Uterus (tissue), 3 donors: ENCODE measurements at regions not wholly inside any gene's neighbourhood (a gene's known extent, or its start where the extent isn't known, plus 50 kb on each side); places are given as distances from the start of the nearest gene placed in this dataset.

Experiments used
- DNase-seq, 2 donors: peaks; one replicate each; pipeline ENCODE4 v3.0.0-alpha.2; 2019 to 2020
- H3K27ac ChIP-seq, 2 donors: fragments of 200-600 bp; sonication (generic); 1 replicate in 1 of 2; 2 replicates in 1 of 2; pipeline ENCODE4 v1.5.1; 2016 to 2018
- H3K27me3 ChIP-seq, 2 donors: fragments of 200-600 bp; sonication (generic); one replicate each; pipeline ENCODE4 v1.5.1; 2018 to 2019; ENCODE audit warnings: control low read depth in 1 of 2
- H3K36me3 ChIP-seq, 2 donors: fragments of 200-600 bp; sonication (generic); one replicate each; pipeline ENCODE4 v1.5.1; 2019; ENCODE audit warnings: control low read depth in 1 of 2
- H3K4me1 ChIP-seq, 2 donors: fragments of 200-600 bp; sonication (generic); one replicate each; pipeline ENCODE4 v1.5.1; 2018 to 2019; ENCODE audit warnings: control low read depth in 1 of 2
- H3K4me3 ChIP-seq, 2 donors: fragments of 200-600 bp; sonication (generic); 1 replicate in 1 of 2; 2 replicates in 1 of 2; pipeline ENCODE4 v1.5.1; 2018 to 2019; ENCODE audit warnings: mild to moderate bottlenecking in 1 of 2
- H3K9me3 ChIP-seq, 2 donors: fragments of 200-600 bp; sonication (generic); one replicate each; pipeline ENCODE4 v1.5.1; 2019; ENCODE audit warnings: control low read depth in 1 of 2
- POLR2A ChIP-seq, 2 donors: fragments of 450-650 bp; IDR thresholded peaks; one replicate each; pipeline ENCODE4 v1.6.1; 2016; ENCODE audit warnings: antibody characterized with exemption in 2 of 2, mild to moderate bottlenecking in 1 of 2, moderate library complexity in 1 of 2
- intact Hi-C: fragments of 100-400 bp; cut with DNase I; formaldehyde crosslinking; loops from one replicate; pipeline ENCODE4 v1.15.1; 2023; ENCODE audit warnings: low total_unique reads
- TF ChIP-seq, protein P1 (sequence below), 4 experiments: fragments of 200-600 bp in 2 of 4; fragments of 450-650 bp in 2 of 4; sonication (generic) in 2 of 4; IDR thresholded peaks; one replicate each; pipeline ENCODE4 v1.5.1; 2016 to 2019; ENCODE audit warnings: antibody characterized with exemption in 4 of 4, mild to moderate bottlenecking in 2 of 4, moderate library complexity in 1 of 4
- donor health status: DM: yes; HTN: yes; CAD: no.

GRCh38 chr12:63325757-63326156, 174.8 kb upstream of the AVPR1A start:
- no peak for DNase-seq
- intact Hi-C loops: no loop called here
- Histone ChIP-seq H3K4me3 (no peak overlapping the region), H3K27me3 (no peaks in the 10 kb centered on the region), H3K27ac (no peak overlapping the region), H3K4me1 (no peaks in the 10 kb centered on the region), H3K36me3 (no peaks in the 10 kb centered on the region), H3K9me3 (no peaks in the 10 kb centered on the region)
- no peak for TF ChIP-seq POLR2A (IDR thresholded peaks at IDR 0.05)
- TF ChIP-seq, protein P1, sequence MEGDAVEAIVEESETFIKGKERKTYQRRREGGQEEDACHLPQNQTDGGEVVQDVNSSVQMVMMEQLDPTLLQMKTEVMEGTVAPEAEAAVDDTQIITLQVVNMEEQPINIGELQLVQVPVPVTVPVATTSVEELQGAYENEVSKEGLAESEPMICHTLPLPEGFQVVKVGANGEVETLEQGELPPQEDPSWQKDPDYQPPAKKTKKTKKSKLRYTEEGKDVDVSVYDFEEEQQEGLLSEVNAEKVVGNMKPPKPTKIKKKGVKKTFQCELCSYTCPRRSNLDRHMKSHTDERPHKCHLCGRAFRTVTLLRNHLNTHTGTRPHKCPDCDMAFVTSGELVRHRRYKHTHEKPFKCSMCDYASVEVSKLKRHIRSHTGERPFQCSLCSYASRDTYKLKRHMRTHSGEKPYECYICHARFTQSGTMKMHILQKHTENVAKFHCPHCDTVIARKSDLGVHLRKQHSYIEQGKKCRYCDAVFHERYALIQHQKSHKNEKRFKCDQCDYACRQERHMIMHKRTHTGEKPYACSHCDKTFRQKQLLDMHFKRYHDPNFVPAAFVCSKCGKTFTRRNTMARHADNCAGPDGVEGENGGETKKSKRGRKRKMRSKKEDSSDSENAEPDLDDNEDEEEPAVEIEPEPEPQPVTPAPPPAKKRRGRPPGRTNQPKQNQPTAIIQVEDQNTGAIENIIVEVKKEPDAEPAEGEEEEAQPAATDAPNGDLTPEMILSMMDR (IDR thresholded peaks at IDR 0.05): no peak

- Histone ChIP-seq H3K4me1 (no peaks in the 10 kb centered on the region), H3K27me3 (no peaks in the 10 kb centered on the region), H3K36me3 (no peaks in the 10 kb centered on the region), H3K9me3 (no peaks in the 10 kb centered on the region), H3K4me3 (no peak overlapping the region), H3K27ac (no peak overlapping the region)
- no peak for DNase-seq
- intact Hi-C loops: no loop called here
- TF ChIP-seq POLR2A (IDR thresholded peaks at IDR 0.05): no peak
- TF ChIP-seq, protein P1 (IDR thresholded peaks at IDR 0.05): no peak
These were observed 172.9 kb upstream of the AVPR1A start for GRCh38 chr12:63323942-63324341.

GRCh38 chr12:63321373-63321772, 170.4 kb upstream of the AVPR1A start:
- no peak overlapping the region for H3K4me3 ChIP-seq
- no peaks in the 10 kb centered on the region for H3K9me3 ChIP-seq
- no peaks in the 10 kb centered on the region for H3K36me3 ChIP-seq
- DNase-seq: no peak
- H3K27me3 ChIP-seq: no peaks in the 10 kb centered on the region
- intact Hi-C loops: no loop called here
- TF ChIP-seq, protein P1 (IDR thresholded peaks at IDR 0.05): no peak
- no peak for TF ChIP-seq POLR2A (IDR thresholded peaks at IDR 0.05)
- H3K27ac ChIP-seq: no peak overlapping the region
- no peaks in the 10 kb centered on the region for H3K4me1 ChIP-seq

GRCh38 chr12:63319936-63320633, 169.1 kb upstream of the AVPR1A start:
- no peak for DNase-seq
- intact Hi-C loops: no loop called here
- Histone ChIP-seq H3K4me1 (no peaks in the 10 kb centered on the region), H3K4me3 (no peak overlapping the region), H3K9me3 (no peaks in the 10 kb centered on the region), H3K27me3 (no peaks in the 10 kb centered on the region), H3K36me3 (no peaks in the 10 kb centered on the region), H3K27ac (no peak overlapping the region)
- TF ChIP-seq POLR2A (IDR thresholded peaks at IDR 0.05): no peak
- TF ChIP-seq, protein P1 (IDR thresholded peaks at IDR 0.05): no peak

DNA sequence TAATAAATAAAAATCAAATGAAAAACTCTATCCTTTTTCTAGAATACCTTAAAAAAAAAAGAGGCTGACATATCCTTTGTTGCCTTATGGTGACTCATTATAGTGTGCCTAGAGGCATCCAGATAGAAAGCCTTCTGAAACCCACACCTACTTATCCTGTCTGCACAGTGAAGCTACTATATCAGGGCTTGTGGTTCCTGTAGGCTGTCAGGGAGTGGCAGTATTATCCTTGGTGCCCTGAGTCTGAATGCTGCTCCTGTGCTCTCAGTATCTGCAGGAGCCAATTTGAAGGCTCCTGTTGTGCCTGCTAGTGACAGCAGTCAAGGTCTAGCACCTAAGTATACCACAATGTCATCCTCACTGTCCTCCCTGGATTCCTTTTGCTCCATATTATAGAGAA, 168.4 kb upstream of the AVPR1A start:
- H3K9me3 ChIP-seq: no peaks in the 10 kb centered on the region

More for the DNA sequence above, 168.4 kb upstream of the AVPR1A start:
- DNase-seq: no peak
- no peaks in the 10 kb centered on the region for H3K4me1 ChIP-seq
- no peaks in the 10 kb centered on the region for H3K36me3 ChIP-seq
- H3K27me3 ChIP-seq: no peaks in the 10 kb centered on the region
- no peak overlapping the region for H3K4me3 ChIP-seq
- intact Hi-C loops: no loop called here
- no peak for TF ChIP-seq POLR2A (IDR thresholded peaks at IDR 0.05)
- TF ChIP-seq, protein P1 (IDR thresholded peaks at IDR 0.05): no peak
- H3K27ac ChIP-seq: no peak overlapping the region
